CD4-positive, alpha-beta T cell treated with Interleukin-17A for 4 hours (primary cell): ENCODE measurements at regions not wholly inside any gene's neighbourhood (a gene's known extent, or its start where the extent isn't known, plus 50 kb on each side); places are given as distances from the start of the nearest gene placed in this dataset.

Experiments used
- DNase-seq: peaks from one replicate; pipeline ENCODE4 v3.0.0-alpha.2; 2020; ENCODE audit warnings: mixed read lengths

DNA sequence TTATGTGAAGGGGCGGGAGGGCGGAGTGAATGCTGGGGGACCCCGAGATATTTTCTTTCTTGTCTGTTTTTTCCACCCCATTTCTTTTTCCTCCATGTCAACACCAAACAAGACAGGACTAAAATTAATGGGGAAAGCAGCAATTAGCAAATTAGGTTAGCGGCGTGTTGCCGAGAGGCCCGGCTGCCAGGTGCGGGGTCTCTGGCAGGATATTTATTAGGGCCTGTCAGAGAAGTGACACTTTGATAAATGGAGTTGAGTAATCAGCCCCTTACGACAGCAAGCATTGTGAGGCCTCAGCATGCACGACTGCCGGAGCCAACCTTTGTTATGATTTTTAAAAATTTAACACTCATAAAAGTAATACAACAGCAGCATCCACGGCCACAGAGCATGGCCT, 193.8 kb downstream of the DHX35 start:
- no peak for DNase-seq

DNA sequence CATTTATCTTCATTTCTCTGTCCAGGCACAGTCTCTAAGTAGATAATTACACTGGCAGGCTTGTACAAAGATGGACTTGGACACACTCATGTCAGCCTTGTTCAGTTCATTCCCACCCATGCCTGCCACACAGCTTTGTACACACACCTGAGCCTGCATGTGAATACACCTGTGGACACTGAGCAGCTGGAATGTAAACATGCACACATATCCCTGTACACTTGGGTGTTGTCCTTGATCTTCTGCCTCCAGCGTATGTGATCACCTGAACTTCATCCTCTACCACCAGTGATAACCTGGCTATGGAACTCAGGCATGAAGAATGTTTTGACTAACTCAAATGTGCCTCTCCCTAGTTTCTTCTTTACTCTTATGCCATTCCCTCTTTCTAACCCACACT, 190.6 kb downstream of the DHX35 start:
- DNase-seq: no peak

DNA sequence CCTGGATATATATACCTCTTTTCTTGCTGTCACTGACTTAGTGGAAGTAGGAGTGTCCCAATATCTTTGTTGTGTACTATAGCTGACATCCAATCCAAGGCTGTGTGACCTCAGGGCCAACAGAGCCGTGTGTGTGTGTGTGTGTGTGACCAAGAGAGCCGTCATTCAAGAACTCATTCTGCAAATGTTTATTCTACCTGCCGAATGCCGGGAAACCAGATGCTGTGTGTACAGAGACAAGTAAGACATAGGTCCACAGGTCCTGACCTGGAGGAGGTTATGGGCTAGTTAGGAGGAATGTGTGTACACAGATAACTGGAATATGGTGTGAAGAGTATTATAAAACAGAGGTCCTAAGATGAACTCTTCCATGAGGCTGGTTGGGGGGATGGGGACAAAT, 190.0 kb downstream of the DHX35 start:
- DNase-seq: no peak

DNA sequence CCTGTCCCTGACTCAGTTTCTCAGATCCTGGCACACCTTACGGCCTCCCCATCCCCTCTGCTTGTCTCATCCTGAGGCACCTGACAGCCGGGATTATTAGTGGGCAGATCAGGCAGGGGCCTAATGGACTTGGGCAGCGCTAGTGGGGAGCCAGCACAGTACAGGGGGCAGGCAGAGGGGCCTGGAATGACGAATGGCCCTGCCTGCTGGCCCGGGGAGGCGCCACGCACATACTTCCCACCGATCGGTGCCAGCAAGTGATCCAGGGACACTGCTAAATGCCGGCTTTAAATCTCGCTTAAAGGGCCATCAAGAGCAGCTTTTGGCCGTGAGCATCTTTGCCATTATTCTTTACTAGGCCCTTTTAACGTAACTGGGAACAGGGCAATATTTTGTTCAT, 188.4 kb downstream of the DHX35 start:
- no peak for DNase-seq

DNA sequence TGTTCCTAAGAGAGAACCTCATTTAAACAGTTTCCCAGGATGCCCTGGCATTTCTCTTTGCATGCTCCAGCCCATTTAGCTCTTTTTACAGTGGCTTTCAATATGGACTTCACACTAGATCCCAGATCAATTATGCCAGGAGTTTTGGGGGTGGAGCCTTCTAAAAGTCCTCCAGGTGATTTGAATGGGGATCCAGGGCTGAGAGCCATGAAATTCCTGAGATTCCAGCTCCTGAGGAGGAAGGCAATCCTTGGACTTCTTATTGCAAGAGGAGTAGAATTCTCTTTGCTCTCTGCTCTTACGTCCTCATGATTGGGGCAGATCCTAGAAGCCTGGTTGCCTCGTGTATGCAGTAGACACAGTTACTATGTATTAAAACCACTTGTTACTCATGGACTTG, 184.2 kb downstream of the DHX35 start:
- no peak for DNase-seq

DNA sequence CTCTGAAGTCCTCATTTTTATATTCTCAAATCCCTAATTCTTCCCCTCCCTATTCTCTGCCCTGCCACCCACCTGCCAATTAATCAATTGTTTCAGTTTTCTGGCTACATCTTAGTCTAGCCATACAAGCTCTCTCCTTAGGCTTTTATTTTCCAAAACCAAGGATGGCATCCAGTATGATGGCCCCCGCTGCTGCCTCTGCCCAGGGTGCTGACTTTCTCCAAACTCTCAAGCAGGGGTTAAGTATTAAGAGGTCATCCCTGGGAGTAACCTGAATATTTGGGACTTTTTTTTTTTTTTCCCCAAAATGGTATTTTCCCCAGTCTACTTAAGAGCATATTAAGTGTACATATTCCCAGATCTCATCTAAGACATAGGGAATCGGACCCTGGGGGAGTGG, 183.8 kb downstream of the DHX35 start:
- DNase-seq: no peak

DNA sequence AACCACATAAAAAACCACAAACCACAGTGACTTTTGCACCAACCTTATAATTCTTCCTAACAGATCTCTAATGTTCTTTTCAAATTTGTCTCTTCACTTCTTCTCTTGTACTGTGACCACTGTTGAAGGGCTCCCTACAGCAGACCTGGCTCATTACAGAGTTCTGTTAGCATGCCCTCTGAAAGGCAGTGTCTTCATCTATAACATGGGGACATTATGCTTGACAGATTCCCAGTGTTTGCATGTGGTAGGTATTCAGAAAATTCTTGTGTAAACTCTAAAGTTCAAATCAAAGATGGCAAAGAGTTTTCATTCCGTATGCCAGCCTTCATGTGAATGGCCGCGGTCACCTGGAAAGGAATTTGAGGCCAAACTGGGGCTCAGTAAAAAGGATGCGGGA, 182.6 kb downstream of the DHX35 start:
- no peak for DNase-seq

DNA sequence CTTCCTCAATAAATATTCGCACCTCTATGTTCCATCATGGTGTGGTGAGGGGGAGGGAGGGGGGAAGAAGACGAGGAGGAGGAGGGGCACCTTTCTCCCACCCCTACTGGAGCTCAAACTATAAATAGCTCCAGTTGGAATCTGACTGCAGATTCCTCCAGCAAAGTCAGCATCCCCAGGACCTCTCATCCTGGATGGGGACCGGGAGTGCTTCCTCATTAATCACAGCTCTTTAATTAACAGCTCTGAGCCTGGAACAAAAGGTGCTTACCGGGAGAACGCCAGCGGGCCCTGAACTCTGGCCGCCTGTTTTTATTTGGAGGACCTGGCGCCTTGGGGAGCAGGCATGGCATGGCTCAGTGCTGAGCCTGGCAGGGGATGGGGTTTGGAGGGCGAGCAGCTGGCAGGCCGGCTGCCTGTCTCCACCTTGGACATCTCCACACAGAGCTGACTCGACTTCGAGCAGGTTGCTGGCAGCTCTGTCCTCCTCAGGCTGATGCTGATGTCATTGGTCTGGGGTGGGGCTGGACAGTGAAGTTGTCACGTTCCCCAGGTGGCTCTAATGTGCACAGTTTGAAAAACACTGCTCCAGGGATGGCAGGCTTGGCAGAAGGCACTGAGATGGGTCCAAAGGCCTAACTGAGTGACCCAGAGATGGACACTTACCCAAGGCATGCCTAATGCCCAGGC, 180.4 kb downstream of the DHX35 start:
- no peak for DNase-seq

DNA sequence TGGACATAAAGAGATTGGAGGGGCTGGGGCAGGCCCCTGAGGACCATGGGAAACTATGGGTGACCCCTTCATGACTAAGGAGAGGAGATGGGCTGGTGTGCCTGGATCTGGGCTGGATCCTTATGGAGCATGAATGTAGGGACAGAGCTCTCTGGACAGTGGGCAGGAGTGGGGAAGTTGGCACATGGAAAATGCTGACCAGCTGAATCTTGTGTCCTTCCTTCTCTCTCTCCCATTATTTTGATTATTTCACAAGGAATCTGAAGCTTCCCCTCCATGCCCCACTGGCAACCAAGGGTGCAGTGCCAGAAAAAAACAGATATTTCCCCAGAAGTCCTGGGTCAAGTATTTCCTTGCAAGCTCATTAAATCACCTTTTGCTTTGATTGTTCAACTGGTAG, 175.2 kb downstream of the DHX35 start:
- no peak for DNase-seq

DNA sequence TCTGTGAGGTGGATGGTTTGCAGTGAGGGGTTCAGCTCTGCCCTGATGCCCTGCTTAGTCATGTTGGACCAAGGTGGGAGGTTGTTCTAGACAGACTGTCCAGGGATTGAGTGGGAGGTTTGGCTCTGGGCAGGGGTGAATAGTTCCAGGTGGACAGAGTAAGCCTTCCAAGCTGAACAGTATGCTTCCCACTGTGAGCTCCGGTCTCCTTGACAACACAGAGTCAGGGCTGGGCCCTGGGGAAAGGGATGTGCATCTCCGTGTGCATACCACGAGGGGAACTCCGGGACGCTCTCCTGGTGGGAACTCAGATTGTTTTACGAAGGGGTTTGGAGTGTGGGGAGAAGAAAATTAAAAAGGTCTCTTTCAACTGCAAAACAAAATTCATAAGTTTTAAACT, 174.7 kb downstream of the DHX35 start:
- DNase-seq: no peak

DNA sequence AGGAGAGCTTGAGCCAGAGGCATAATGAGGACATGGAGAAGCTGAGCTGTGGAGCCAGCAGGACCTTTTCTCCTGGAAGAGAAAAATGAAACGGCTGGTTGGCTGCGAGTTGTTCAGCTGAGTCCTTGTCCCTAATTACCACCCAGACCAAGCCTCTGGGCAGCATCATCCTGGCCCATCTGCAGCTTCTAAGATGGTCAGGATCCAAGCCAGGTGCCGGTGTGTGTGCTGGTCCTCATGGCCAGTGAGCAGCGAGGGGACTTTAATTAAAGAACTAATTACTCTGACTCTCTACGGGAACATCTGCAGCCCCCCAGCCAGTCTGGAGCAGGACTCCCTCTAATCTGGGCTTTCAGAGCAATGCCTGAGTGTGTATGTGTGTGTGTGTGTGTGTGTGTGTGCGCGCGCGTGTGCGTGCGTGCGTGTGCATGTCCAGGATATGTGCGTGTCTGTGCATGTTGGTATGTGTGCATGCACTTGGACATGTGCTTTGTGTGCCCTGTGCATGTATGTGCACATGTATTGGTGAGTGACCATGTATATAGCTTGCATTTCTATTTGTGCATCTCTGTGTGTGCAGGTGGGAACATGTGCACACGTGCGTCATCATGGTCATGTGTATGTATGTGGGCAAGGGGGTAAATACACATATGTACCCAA, 173.9 kb downstream of the DHX35 start:
- no peak for DNase-seq

DNA sequence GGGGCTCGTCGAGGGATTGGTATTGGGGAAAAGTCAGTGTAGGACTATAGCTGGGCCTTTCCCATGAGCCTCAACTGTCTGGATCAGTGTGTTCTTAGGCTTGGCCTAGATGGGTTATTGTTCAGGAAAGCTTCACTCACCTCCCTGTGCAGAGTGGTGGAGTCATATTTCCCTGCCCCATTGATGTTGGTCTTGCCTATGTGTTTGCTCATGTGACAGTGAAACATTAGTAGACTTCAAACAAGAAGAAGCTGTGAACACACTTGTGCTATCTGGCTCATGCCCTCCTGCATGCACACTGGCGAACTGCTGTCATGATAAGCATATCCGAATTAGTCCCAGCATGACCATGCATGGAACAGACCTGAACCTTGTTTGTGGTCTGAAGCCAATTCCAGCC, 171.1 kb downstream of the DHX35 start:
- DNase-seq: no peak

DNA sequence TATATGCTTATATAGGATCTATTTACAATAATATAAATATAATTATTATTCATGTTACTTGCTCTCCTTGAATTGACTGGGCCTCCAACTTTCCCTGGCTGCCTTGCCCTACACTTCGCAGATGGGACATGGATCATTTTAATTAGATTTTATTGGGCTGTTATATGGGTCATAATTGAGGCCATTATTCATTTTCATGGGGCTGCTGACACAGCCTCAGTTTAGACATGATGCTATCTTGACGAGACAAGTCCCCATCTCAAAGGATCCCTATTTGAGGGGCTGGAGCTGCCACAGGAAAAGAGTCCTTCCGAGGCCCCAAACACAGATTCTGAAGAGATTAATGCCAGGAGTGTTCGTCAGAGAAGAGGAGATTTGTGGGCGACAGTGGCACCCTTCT, 170.4 kb downstream of the DHX35 start:
- DNase-seq: no peak

DNA sequence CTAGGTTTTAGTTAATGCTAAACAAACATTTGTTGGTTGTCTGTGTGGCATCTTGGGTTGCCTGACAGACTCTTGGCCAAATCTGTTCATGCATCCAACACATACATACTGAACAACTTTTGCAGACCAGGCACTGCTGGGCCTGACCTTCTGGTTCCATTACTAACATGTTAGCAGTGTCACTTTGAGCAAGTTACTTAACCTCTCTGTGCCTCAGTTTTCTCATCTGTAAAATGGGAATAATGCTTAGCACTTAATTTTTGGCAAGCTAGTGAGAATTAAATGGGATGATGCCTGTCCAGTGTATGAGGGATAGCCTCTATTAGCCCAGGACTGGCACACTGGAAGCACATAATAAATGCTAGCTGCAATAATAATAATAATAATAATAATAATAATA, 169.9 kb downstream of the DHX35 start:
- no peak for DNase-seq

DNA sequence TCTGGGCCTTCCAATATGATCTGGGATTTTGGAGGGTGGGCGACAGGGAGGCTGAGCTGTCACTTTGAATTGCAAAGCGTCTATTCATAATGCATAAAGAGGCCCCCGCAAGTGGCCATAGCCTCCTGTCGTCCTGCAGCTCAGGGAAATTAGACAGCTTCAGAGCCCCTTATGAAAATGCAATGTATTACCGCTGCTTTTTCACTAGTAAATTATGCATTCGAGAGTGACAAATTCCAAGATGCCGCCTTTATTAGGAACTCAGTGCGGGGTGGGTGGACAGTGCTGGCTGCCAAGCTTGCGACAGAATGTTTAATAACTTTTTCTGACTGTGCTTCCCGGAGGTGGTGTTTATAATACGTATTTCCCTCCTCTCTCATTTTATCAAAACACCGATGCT, 168.5 kb downstream of the DHX35 start:
- DNase-seq: no peak

DNA sequence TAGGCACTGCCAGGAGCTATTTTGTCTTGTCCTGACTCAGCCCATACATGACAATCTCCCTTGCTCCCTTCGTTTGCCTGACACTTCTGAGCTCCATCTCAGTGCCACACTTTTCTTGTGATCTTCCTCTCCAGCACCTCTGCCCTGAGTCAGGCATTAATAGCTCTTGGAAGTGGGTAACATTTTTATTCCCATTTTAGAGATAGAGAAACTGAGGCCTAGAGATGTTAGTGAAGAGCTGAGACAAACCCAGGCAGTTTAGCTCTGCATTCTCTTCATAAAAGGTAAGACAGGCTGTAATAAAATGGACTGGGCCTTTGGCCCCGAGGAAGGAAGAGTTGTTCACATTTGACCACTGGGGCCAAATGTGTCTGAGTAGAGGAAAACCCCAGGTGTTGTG, 167.4 kb downstream of the DHX35 start:
- DNase-seq: no peak

DNA sequence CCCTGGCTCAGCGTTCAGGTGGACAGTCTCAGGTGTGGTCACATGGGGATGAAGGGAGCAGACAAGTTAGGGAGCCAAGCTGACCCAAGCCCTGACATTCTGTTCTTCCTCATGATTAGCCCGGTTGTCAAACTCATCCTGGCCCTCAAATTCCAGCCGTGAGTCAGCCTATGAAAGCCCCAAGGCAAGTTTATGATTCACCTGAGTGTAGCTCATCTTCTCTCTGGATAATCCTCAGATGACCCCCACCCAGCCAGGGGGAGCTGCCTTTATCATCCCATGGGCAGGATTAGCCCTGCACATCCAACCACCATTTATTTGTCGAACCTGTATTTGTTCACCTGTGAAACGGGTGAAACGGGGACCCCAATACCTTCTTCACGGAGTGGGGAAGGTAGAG, 161.9 kb downstream of the DHX35 start:
- DNase-seq: no peak

DNA sequence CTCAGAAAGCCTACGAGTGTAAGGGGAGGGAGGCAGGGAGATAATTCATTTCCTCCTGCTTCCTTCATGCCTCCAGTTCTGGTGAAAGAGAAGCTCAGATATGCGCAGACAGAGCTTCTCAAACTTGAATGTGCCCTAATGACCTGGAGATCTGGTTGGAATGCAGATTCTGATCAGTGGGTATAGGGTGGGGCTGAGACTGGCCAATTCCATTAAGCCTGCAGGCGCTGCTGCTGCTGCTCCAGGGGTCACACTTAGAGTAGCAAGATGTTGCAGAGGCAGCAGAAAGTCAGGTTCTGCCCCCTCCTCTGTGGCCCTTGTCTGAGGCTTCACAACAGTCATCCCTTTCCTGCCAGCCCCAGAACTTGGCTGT, 161.0 kb downstream of the DHX35 start:
- DNase-seq: no peak

DNA sequence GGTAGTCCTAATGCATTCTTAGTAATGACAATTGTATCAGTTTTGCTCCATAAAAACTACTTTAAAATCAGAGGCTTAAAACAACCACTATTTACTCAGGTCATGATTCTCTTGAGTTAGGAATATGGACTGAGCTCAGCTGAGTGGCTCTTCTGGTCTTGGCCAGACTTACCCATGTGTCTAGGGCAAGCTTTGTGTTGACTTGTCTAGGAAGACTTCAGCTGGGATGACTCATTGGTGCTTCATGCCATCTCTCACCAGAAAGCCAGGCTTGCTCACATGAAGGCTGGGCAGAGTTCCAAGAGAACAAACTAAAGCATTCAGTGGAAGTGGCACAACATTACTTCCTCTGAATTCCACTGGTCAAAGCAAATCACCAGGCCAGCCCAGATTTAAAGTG, 155.3 kb downstream of the DHX35 start:
- no peak for DNase-seq

DNA sequence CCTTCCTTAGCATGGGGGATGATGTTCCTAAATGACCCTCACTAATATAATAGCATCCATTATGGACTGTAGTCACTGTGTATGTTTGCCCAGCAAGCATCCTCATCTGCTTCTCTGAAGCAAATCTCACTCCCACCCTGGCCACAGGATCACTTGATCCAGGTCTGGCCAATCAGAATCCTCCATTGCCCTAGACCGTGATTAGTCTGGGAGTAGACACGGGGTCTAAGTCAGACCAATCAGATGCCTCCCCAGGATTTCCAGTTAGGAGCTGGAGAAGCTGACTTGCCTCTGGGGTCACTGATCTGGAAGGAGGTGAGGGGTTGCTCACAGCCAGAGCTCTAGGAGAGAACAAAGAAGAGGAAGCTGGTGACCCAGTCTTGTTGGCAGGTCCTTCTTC, 153.9 kb downstream of the DHX35 start:
- no peak for DNase-seq

DNA sequence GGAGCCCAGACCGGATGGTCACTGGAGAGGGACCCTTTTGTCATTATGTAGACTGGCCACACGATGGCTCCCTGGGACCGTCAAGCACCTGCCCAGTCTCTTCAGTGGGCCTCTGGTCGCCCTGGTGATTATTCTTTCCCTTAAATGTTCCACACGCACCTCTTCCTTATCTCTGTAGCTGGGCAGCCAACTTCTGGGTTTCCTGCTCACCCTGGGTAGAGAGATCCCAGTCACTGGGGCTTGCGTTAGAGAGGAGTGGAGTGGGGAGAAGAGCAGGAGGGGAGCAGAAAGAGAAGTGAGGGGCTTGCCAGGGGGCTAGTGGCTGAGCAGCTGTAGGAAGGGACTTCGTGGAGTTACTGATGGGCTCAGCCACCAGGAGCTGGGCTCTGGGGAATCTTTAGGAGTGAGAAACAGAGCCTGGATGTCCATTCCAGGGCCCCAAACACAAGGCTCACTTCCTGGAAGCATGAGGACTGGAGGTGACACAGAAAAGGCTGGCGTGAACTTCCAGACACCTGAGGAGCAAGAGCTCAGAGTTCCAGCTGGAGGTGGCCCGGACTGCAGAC, 150.1 kb downstream of the DHX35 start:
- DNase-seq: no peak

DNA sequence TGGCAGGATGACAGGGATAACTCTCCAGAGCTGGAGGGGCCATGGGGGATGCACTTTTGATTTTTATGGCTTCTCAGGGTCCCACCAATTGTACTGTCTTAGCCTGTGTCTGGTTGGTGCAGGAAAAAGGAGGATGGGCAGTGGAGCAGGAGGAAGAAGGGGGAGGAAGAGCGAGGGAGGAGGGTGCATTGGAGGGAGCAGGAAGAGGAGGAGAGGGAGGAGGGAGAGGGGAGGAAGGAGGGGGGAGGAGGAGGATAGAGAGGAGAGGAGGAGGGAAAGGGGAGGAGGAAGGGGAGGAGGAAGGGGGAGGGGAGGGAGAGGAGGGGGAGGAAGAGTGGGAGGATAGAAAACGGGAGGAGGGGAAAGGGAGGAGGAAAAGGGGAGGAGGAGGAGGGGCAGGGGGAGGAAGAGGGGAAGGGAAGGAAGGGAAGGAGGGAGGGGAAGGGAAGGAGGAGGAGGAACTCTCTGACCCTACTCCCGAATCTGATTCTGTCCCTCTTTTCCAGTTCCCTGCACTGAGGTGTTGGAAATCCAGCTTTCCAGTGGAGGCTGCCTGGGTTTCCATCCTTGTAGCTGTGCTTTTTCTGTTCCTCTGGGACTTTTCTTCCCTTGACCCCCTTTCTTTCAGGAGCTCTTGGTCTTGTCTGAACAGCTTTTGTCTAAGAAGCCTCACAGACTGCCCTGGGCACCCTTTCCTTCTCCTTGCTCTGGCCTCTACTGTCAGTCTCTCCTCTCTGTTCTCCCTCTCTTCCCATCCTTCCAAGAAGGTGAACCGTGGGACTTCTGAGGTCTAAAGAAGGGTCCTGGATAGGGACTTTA, 149.4 kb downstream of the DHX35 start:
- no peak for DNase-seq

DNA sequence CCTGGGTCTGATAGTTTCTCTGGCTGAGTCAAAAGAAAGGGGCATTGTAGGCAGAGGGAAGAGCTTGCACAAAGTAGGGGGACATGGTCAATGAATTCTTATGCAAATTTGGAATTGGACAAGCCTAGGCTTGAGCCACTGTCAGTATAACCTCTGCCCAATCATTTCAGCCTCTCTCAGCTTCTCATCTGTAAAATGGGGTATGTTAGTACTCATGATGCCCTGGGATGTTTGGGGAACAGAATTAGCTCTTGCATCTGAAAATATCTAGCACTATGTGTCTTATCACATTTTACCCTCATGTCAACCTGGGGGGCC, 148.6 kb downstream of the DHX35 start:
- no peak for DNase-seq
